Keratinocyte (primary cell): ENCODE measurements at regions not wholly inside any gene's neighbourhood (a gene's known extent, or its start where the extent isn't known, plus 50 kb on each side); places are given as distances from the start of the nearest gene placed in this dataset.

Source experiments
- CTCF ChIP-seq, 3 experiments: IDR thresholded peaks in 1 of 3; conservative IDR thresholded peaks in 1 of 3; optimal IDR thresholded peaks in 1 of 3; 2 replicates in 2 of 3; 3 replicates in 1 of 3; pipeline versions ENCODE3 to v1.5.1; 2011; ENCODE audit warnings: low read length in 3 of 3, mild to moderate bottlenecking in 3 of 3, moderate library complexity in 2 of 3, control low read depth in 1 of 3, inconsistent platforms in 1 of 3; ENCODE audit not compliant: insufficient read depth in 2 of 3; ENCODE audit errors: extremely low read depth in 1 of 3
- EZH2 ChIP-seq: IDR thresholded peaks from one replicate; pipeline ENCODE4 v1.6.1; 2012; ENCODE audit warnings: inconsistent platforms, mild to moderate bottlenecking, low read length, moderate library complexity

- TF ChIP-seq CTCF (optimal IDR thresholded peaks at IDR 0.05 in 1 of 3, IDR thresholded peaks at IDR 0.05 in 1 of 3, conservative IDR thresholded peaks at IDR 0.05 in 1 of 3; ENCODE audit: extremely low read depth in 1 of 3, insufficient read depth in 2 of 3, low read length in 3 of 3) = no peak
- TF ChIP-seq EZH2 = no peak
These were observed 86.1 kb upstream of the TANC1 start for GRCh38 chr2:158882297-158882696.
